Pancreas (tissue), 10 donors: ENCODE measurements at regions not wholly inside any gene's neighbourhood (a gene's known extent, or its start where the extent isn't known, plus 50 kb on each side); places are given as distances from the start of the nearest gene placed in this dataset.

Experiments used
- ATAC-seq, 4 donors: fragments of 200-7000 bp; cut with Tn5 transposase; one replicate each; pipeline versions ENCODE4 v1.8.0 to v1.9.1; 2020; ENCODE audit warnings: mild to moderate bottlenecking in 4 of 4, moderate library complexity in 4 of 4
- DNase-seq, 6 donors: peaks; one replicate each; pipeline ENCODE4 v3.0.0-alpha.2; 2020
- FAIRE-seq: peaks from 2 replicates; lab custom pipeline; 2012; peaks lifted over from hg19 to GRCh38; lab: Jason Lieb, UNC
- H3K27ac ChIP-seq, 4 donors: fragments of 200-600 bp; sonication (generic); 1 replicate in 3 of 4; 2 replicates in 1 of 4; pipeline versions ENCODE4 v1.5.0 to v1.8.0; 2020
- H3K27me3 ChIP-seq, 4 donors: fragments of 200-600 bp; one replicate each; pipeline ENCODE4 v1.8.0; 2021
- H3K36me3 ChIP-seq, 3 donors: fragments of 200-600 bp; sonication (generic) in 1 of 3; one replicate each; pipeline versions ENCODE4 v1.5.0 to v1.8.0; 2020 to 2021
- H3K4me1 ChIP-seq, 3 donors: fragments of 200-600 bp; one replicate each; pipeline ENCODE4 v1.8.0; 2021
- H3K4me3 ChIP-seq, 4 donors: fragments of 200-600 bp; sonication (generic) in 2 of 4; one replicate each; pipeline versions ENCODE4 v1.5.0 to v1.8.0; 2020 to 2021
- H3K9me3 ChIP-seq, 4 donors: fragments of 200-600 bp; one replicate each; pipeline ENCODE4 v1.8.0; 2021
- CTCF ChIP-seq, 4 donors: fragments of 200-600 bp; sonication (generic) in 3 of 4; IDR thresholded peaks; one replicate each; pipeline versions ENCODE4 v1.5.0 to v1.8.0; 2021; ENCODE audit warnings: antibody characterized with exemption in 4 of 4
- WGBS, 2 donors: extraction: QIAGEN DNeasy Blood & Tissue Kit; methylation state at CpG; one replicate each; pipeline ENCODE4 v1.1.7; 2013; 5-methylcytosine and 5-hydroxymethylcytosine counted together
- intact Hi-C, 3 donors: fragments of 100-400 bp; cut with DNase I; formaldehyde crosslinking; loops; one replicate each; pipeline versions ENCODE4 v1.11.1 to v1.14.2; 2022
- donor health status: healthy with polysubstance abuse.
- donor health status: DM: no; HTN: no; CAD: no; lungs with moderate emphysema.
- donor health status: DM: no; HTN: no; CAD: no.
- donor health status: control.
- donor health status: control.
- donor health status: Bipolar disorder and iron deficiency.
- donor health status: DM: yes; HTN: yes; CAD: no.
- donor health status: DM: no; HTN: no; CAD: no.
- donor health status: DM: no; HTN: no; CAD: no.
- donor health status: DM: yes; HTN: yes; CAD: no.

DNA sequence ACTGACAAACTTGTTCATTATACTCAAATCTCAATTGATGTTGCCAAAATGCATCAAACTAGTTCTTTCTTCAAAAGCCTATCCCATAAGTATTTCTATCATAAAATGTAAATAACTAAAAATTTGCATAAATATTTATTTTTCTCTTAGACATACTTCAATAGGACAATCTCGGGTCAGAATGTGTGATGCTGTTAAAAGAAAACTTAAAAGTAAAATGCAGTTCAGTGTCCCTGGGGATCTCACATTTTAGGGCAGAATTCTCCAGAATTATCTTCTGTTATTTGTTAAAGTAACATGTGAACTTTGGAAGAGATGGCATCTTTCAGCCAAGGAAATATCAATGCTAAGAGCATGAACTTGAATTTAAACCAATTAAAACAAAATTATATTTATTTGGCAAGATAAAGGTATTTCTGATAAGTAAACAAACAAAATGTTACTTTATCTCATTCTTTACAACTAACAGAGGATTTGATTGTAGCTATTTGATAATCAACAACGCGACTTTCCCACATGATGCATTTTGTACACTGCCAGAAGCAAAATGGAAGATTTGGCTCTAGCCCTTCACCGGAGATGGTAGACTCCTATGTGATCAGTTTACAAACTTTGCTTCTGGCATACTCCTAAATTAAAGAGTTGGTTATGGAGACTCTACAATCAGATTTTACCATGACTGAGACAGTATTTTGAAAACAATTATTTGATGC, 169.5 kb upstream of the EDNRB start:
- intact Hi-C loops = no loop called here
- H3K27me3 ChIP-seq = no peaks in the 10 kb centered on the region
- 43 to 46% methylated on average over 4 of the region's 4 CpGs for WGBS, 2 donors

DNA sequence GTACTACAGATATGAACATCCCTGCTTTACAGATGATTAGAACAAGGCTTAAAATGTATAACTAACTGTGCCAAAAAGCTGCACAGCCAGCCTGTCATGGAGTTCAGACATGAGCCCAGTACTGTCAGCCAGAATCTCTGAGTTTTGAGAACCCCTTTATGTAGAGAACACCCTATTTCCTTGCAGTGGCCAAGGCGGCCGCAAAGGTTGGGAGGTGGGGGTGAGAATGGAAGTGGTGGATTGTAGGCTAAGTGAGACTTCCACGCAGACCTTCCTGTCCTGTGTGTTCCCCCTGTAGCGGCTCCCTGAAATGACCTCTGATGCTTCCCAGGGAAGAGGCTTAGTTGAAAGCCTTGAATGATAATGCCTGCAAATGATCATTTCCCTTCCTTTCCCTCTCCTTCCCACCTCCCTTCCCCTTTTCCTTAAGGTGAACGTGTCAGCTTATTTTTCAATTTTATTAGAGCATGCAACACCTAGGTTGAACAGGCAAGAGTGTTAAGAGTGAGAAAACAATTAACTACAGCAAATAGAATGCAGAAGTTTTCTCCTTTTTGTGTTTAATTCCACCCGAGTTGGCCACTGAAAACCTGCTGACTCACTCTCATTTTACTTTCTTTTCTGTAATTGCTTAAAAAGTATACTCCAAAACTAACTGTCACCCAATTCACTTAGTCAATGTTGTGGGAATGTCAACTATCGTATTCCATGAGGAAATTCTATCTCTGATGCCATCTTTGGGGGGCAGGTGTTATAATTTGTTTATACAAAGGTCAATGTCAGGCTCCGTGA, 167.0 kb upstream of the EDNRB start:
- FAIRE-seq (no peak), DNase-seq (no peak), ATAC-seq (no peak)
- Histone ChIP-seq H3K4me3 (no peak overlapping the region), H3K9me3 (no peaks in the 10 kb centered on the region), H3K27ac (no peak overlapping the region), H3K27me3 (no peaks in the 10 kb centered on the region), H3K36me3 (no peaks in the 10 kb centered on the region), H3K4me1 (no peaks in the 10 kb centered on the region)
- intact Hi-C loops = no loop called here
- WGBS, 2 donors = 33% methylated on average over 8 of the region's 8 CpGs
- no peak for TF ChIP-seq CTCF (IDR thresholded peaks at IDR 0.05)

More for the DNA sequence above, 169.5 kb upstream of the EDNRB start:
- Histone ChIP-seq H3K27ac (no peak overlapping the region), H3K36me3 (no peaks in the 10 kb centered on the region), H3K4me3 (no peak overlapping the region), H3K9me3 (no peaks in the 10 kb centered on the region), H3K4me1 (no peaks in the 10 kb centered on the region)
- FAIRE-seq = no peak
- TF ChIP-seq CTCF (IDR thresholded peaks at IDR 0.05) = no peak
- no peak for DNase-seq
- ATAC-seq = no peak

GRCh38 chr13:78084401-78084800, 165.8 kb upstream of the EDNRB start:
- Histone ChIP-seq H3K4me3 (no peak overlapping the region), H3K9me3 (no peaks in the 10 kb centered on the region), H3K27me3 (no peaks in the 10 kb centered on the region), H3K36me3 (no peaks in the 10 kb centered on the region), H3K27ac (no peak overlapping the region), H3K4me1 (no peaks in the 10 kb centered on the region)
- ATAC-seq = no peak
- no peak for DNase-seq
- WGBS, 2 donors = 39 to 45% methylated on average over 1 of the region's 1 CpG
- no peak for FAIRE-seq
- TF ChIP-seq CTCF (IDR thresholded peaks at IDR 0.05) = no peak
- intact Hi-C loops = no loop called here

DNA sequence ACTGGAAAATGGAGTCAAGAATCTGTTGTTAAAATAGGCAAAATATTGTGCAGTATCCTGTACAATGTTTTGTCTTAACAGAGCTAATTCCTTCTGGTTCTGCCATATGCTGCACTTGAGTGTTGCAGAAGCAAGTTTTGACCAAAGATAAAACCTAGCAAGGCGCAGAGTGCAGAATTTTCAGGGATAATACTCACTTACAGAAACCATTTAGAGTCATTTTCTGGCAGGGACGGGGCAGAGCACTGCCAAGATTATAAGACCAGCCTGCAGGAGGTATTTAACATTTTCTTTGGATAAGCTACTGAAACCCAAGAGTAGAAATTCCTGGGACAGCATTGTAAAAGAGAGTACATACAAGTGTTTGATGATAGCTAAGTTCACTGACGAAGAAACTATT, 159.5 kb upstream of the EDNRB start:
- H3K27ac ChIP-seq = no peak overlapping the region
- no peaks in the 10 kb centered on the region for H3K4me1 ChIP-seq
- intact Hi-C loops = no loop called here
- TF ChIP-seq CTCF (IDR thresholded peaks at IDR 0.05) = no peak
- DNase-seq = no peak
- no peaks in the 10 kb centered on the region for H3K36me3 ChIP-seq
- WGBS, 2 donors = 38 to 64% methylated on average over 3 of the region's 3 CpGs
- H3K4me3 ChIP-seq = no peak overlapping the region
- no peaks in the 10 kb centered on the region for H3K27me3 ChIP-seq
- no peak for ATAC-seq
- FAIRE-seq = no peak
- H3K9me3 ChIP-seq = no peaks in the 10 kb centered on the region

- WGBS, 2 donors = 17 to 23% methylated on average over 1 of the region's 1 CpG
- DNase-seq = no peak
- Histone ChIP-seq H3K36me3 (no peaks in the 10 kb centered on the region), H3K4me3 (no peak overlapping the region), H3K27ac (no peak overlapping the region), H3K27me3 (no peaks in the 10 kb centered on the region), H3K9me3 (no peaks in the 10 kb centered on the region), H3K4me1 (no peaks in the 10 kb centered on the region)
- FAIRE-seq = no peak
- TF ChIP-seq CTCF (IDR thresholded peaks at IDR 0.05) = no peak
- intact Hi-C loops = no loop called here
- ATAC-seq = no peak
Observed at GRCh38 chr13:78067290-78067689, 148.7 kb upstream of the EDNRB start.
